DMS153 (cell line): ENCODE measurements at regions not wholly inside any gene's neighbourhood (a gene's known extent, or its start where the extent isn't known, plus 50 kb on each side); places are given as distances from the start of the nearest gene placed in this dataset.
"Not testable (repeated sequence)": the region's sequence is repeated elsewhere in the genome, so short reads cannot be mapped to it uniquely, and the experiment has no call there.

Source experiments
- DNase-seq: peaks from one replicate; lab custom pipeline; 2025; lab: John Stamatoyannopoulos, UW

GRCh38 chr1:22332424-22332717 lies 119.3 kb upstream of the ZBTB40 start:
- no peak for DNase-seq

- DNase-seq, result no peak
These were observed 118.7 kb upstream of the ZBTB40 start for GRCh38 chr1:22332795-22333499.

GRCh38 chr1:22333516-22334121 lies 118.0 kb upstream of the ZBTB40 start:
- no peak for DNase-seq

GRCh38 chr1:22334860-22335550 lies 116.6 kb upstream of the ZBTB40 start:
- DNase-seq, result no peak

- DNase-seq, result not testable (repeated sequence)
These were observed 115.4 kb upstream of the ZBTB40 start for GRCh38 chr1:22336274-22336673.

- DNase-seq, result not testable (repeated sequence)
These were observed 114.7 kb upstream of the ZBTB40 start for GRCh38 chr1:22336696-22337545.

- no peak for DNase-seq
These were observed 113.4 kb upstream of the ZBTB40 start for GRCh38 chr1:22338071-22338765.

- no peak for DNase-seq
These were observed 112.4 kb upstream of the ZBTB40 start for GRCh38 chr1:22339237-22339636.

GRCh38 chr1:22340066-22340465 lies 111.6 kb upstream of the ZBTB40 start:
- DNase-seq, result no peak

GRCh38 chr1:22340873-22341272 lies 110.8 kb upstream of the ZBTB40 start:
- DNase-seq, result no peak

- DNase-seq, result peak; percentile 86
These were observed 109.7 kb upstream of the ZBTB40 start for GRCh38 chr1:22341791-22342605.

GRCh38 chr1:22342734-22343191 lies 108.9 kb upstream of the ZBTB40 start:
- no peak for DNase-seq

GRCh38 chr1:22343456-22344328 lies 108.0 kb upstream of the ZBTB40 start:
- DNase-seq, result no peak

- DNase-seq, result no peak
These were observed 107.4 kb upstream of the ZBTB40 start for GRCh38 chr1:22344329-22344630.

- no peak for DNase-seq
These were observed 106.6 kb upstream of the ZBTB40 start for GRCh38 chr1:22344851-22345560.

- peak; percentile 60 for DNase-seq
These were observed 103.5 kb upstream of the ZBTB40 start for GRCh38 chr1:22347854-22348760.

- DNase-seq, result peak; percentile 17
These were observed 102.1 kb upstream of the ZBTB40 start for GRCh38 chr1:22349362-22350043.
